ENCODE measurements at regions not wholly inside any gene's neighbourhood (a gene's known extent, or its start where the extent isn't known, plus 50 kb on each side); places are given as distances from the start of the nearest gene placed in this dataset.
"Not testable (repeated sequence)": the region's sequence is repeated elsewhere in the genome, so short reads cannot be mapped to it uniquely, and the experiment has no call there.

- intact Hi-C loops (cut with micrococcal nuclease; ENCODE audit: unreplicated experiment); ATAC-seq; H3K27ac ChIP-seq (ENCODE audit: extremely low read length, insufficient read depth, low read length); in situ Hi-C loops (cut with HindIII; ENCODE audit: extremely low pct_ligation_motif_present, low pct_unique_long_range_greater_than_20kb); CTCF ChIA-PET (ENCODE audit: low intra/inter-chr PET ratio, low total read pairs); H4K20me1 ChIP-seq (ENCODE audit: insufficient read depth, low read length); FAIRE-seq; H3K4me2 ChIP-seq (ENCODE audit: low read depth, low read length); H2AFZ ChIP-seq (ENCODE audit: low read length); H3K4me3 ChIP-seq (replicated peaks in 1 of 3; ENCODE audit: insufficient read depth in 1 of 3, low read depth in 2 of 3, low read length in 3 of 3); H3K9ac ChIP-seq (ENCODE audit: insufficient read depth, low read depth, low read length); H3K9me3 ChIP-seq (ENCODE audit: low read length); H3K27me3 ChIP-seq (ENCODE audit: control insufficient read depth in 1 of 2, insufficient read depth in 2 of 2, low read length in 2 of 2); POLR2A ChIA-PET; DNase-seq (ENCODE audit: low spot score); H3K79me2 ChIP-seq (ENCODE audit: insufficient read depth, low read length); H3K36me3 ChIP-seq (replicated peaks in 1 of 2; ENCODE audit: control insufficient read depth in 1 of 2, insufficient read depth in 2 of 2, low read length in 2 of 2): not testable (repeated sequence)
- peak; percentile 71 for TF ChIP-seq ZNF263 (CRISPR knock-in tag; IDR thresholded peaks at IDR 0.05)
- TSS peak; percentile 52 for BruUV-seq (replicated peaks)
- 85% methylated on average over 27 of the region's 30 CpGs for WGBS (ENCODE audit: low lambda C conversion rate)
- H3K4me1 ChIP-seq (ENCODE audit: insufficient read depth, low read length), result peaks cover 31% of the 10 kb centered on the region
Measured at GRCh38 chr17:30711626-30712507, 112.6 kb downstream of the CRLF3 start.

- FAIRE-seq; H3K9me3 ChIP-seq (ENCODE audit: low read length); intact Hi-C loops (cut with micrococcal nuclease; ENCODE audit: unreplicated experiment); H3K9ac ChIP-seq (ENCODE audit: insufficient read depth, low read depth, low read length); H3K36me3 ChIP-seq (replicated peaks in 1 of 2; ENCODE audit: control insufficient read depth in 1 of 2, insufficient read depth in 2 of 2, low read length in 2 of 2); H3K4me3 ChIP-seq (replicated peaks in 1 of 3; ENCODE audit: insufficient read depth in 1 of 3, low read depth in 2 of 3, low read length in 3 of 3); CTCF ChIA-PET (ENCODE audit: low intra/inter-chr PET ratio, low total read pairs); H3K27me3 ChIP-seq (ENCODE audit: control insufficient read depth in 1 of 2, insufficient read depth in 2 of 2, low read length in 2 of 2); ATAC-seq; H3K79me2 ChIP-seq (ENCODE audit: insufficient read depth, low read length); DNase-seq (ENCODE audit: low spot score); in situ Hi-C loops (cut with HindIII; ENCODE audit: extremely low pct_ligation_motif_present, low pct_unique_long_range_greater_than_20kb); H2AFZ ChIP-seq (ENCODE audit: low read length); POLR2A ChIA-PET; H4K20me1 ChIP-seq (ENCODE audit: insufficient read depth, low read length); BruUV-seq (replicated peaks); H3K27ac ChIP-seq (ENCODE audit: extremely low read length, insufficient read depth, low read length): not testable (repeated sequence)
- Histone ChIP-seq H3K4me1 (ENCODE audit: insufficient read depth, low read length) (peaks cover 35% of the 10 kb centered on the region), H3K4me2 (ENCODE audit: low read depth, low read length) (peak overlapping the region; percentile 65; the same call in 1 of the 2 replicates)
- WGBS (ENCODE audit: low lambda C conversion rate), result 95% methylated on average over 8 of the region's 8 CpGs
Measured at GRCh38 chr17:30711176-30711575, 113.3 kb downstream of the CRLF3 start.
